SK-N-SH (cell line): ENCODE measurements at regions not wholly inside any gene's neighbourhood (a gene's known extent, or its start where the extent isn't known, plus 50 kb on each side); places are given as distances from the start of the nearest gene placed in this dataset.

ENCODE experiments used
- CTCF ChIA-PET: fragments of 300-600, 350-600 bp; formaldehyde crosslinking; extraction: SDS; loops from one replicate; lab custom pipeline; 2021; lab: Yijun Ruan, JAX
- POLR2A ChIA-PET: fragments of 350-600 bp; sonication (Branson Sonifier 250); formaldehyde crosslinking; extraction: SDS; loops from one replicate; lab custom pipeline; 2020; ENCODE audit warnings: antibody characterized with exemption, inconsistent platforms; lab: Yijun Ruan, JAX
- DNase-seq: peaks from one replicate; pipeline ENCODE4 v3.0.0; 2012
- H2AFZ ChIP-seq: fragments of 200-600 bp; sonication (generic); 2 replicates; pipeline ENCODE4 v1.8.1; 2016; ENCODE audit warnings: antibody characterized with exemption, mild to moderate bottlenecking, low read depth
- H3F3A ChIP-seq: fragments of 200-600 bp; sonication (generic); replicated peaks from 2 replicates; pipeline ENCODE3; 2016; ENCODE audit warnings: antibody characterized with exemption, mild to moderate bottlenecking; ENCODE audit not compliant: insufficient read depth
- H3K27ac ChIP-seq, 2 experiments: fragments of 200-500 bp in 1 of 2; fragments of 200-600 bp in 1 of 2; sonication (Bioruptor generic) in 1 of 2; sonication (generic), shearing (Covaris generic) in 1 of 2; 2 replicates each; pipeline versions ENCODE4 v1.5.1 to v1.6.1; 2014 to 2016; ENCODE audit warnings: low read depth in 2 of 2, inconsistent platforms in 1 of 2, low read length in 1 of 2, mild to moderate bottlenecking in 1 of 2, mixed read lengths in 1 of 2
- H3K27me3 ChIP-seq: fragments of 200-600 bp; sonication (generic), shearing (Covaris generic); 2 replicates; pipeline ENCODE4 v1.6.1; 2016; ENCODE audit warnings: mixed run types; ENCODE audit not compliant: insufficient read depth
- H3K36me3 ChIP-seq, 2 experiments: fragments of 200-500 bp in 1 of 2; fragments of 200-600 bp in 1 of 2; sonication (Bioruptor generic) in 1 of 2; sonication (generic) in 1 of 2; replicated peaks in 1 of 2; 2 replicates each; pipeline versions ENCODE3 to v1.5.1; 2014 to 2016; ENCODE audit warnings: low read length in 1 of 2, mild to moderate bottlenecking in 1 of 2; ENCODE audit not compliant: insufficient read depth in 2 of 2, control insufficient read depth in 1 of 2
- H3K4me1 ChIP-seq, 2 experiments: fragments of 200-500 bp in 1 of 2; fragments of 200-600 bp in 1 of 2; sonication (Bioruptor generic) in 1 of 2; sonication (generic), shearing (Covaris generic) in 1 of 2; 2 replicates each; pipeline versions ENCODE4 v1.5.1 to v1.6.1; 2014 to 2016; ENCODE audit warnings: low read depth in 1 of 2, low read length in 1 of 2, mixed run types in 1 of 2; ENCODE audit not compliant: insufficient read depth in 2 of 2, control insufficient read depth in 1 of 2
- H3K4me2 ChIP-seq: fragments of 200-600 bp; sonication (generic), shearing (Covaris generic); 2 replicates; pipeline ENCODE4 v1.6.1; 2017; ENCODE audit warnings: mixed run types
- H3K4me3 ChIP-seq, 2 experiments: fragments of 200-500 bp in 1 of 2; fragments of 200-600 bp in 1 of 2; sonication (Bioruptor generic) in 1 of 2; sonication (generic), shearing (Covaris generic) in 1 of 2; 2 replicates each; pipeline versions ENCODE4 v1.5.1 to v1.8.1; 2014 to 2016; ENCODE audit warnings: low read depth in 2 of 2, inconsistent platforms in 1 of 2, low read length in 1 of 2, mild to moderate bottlenecking in 1 of 2, mixed read lengths in 1 of 2, moderate library complexity in 1 of 2
- H3K79me2 ChIP-seq: fragments of 200-600 bp; sonication (generic); 2 replicates; pipeline ENCODE4 v1.8.1; 2017; ENCODE audit warnings: mild to moderate bottlenecking; ENCODE audit not compliant: insufficient read depth
- H3K9ac ChIP-seq: fragments of 200-600 bp; sonication (generic); 2 replicates; pipeline ENCODE4 v1.6.1; 2017; ENCODE audit warnings: mixed run types
- H3K9me2 ChIP-seq: fragments of 200-600 bp; sonication (generic); 2 replicates; pipeline ENCODE4 v1.6.1; 2017; ENCODE audit warnings: mixed run types
- H3K9me3 ChIP-seq: fragments of 200-600 bp; sonication (generic); 2 replicates; pipeline ENCODE4 v1.6.1; 2017; ENCODE audit warnings: mixed run types, mild to moderate bottlenecking, moderate library complexity
- H4K20me1 ChIP-seq: fragments of 200-600 bp; sonication (generic); 2 replicates; pipeline ENCODE4 v1.6.1; 2017; ENCODE audit warnings: mild to moderate bottlenecking, mixed run types; ENCODE audit not compliant: insufficient read depth
- CHD2 ChIP-seq: fragments of 150-350 bp; IDR thresholded peaks from 2 replicates; pipeline ENCODE4 v1.6.1; 2018; ENCODE audit warnings: low read length; ENCODE audit not compliant: partially characterized antibody
- FOSL2 ChIP-seq: IDR thresholded peaks from 2 replicates; pipeline ENCODE4 v1.4.0; 2012; ENCODE audit warnings: low read depth, mild to moderate bottlenecking, moderate library complexity, borderline replicate concordance
- FOXJ3 ChIP-seq: sonication (generic); formaldehyde crosslinking; IDR thresholded peaks from 2 replicates; pipeline ENCODE4 v1.5.1; 2020; ENCODE audit warnings: mild to moderate bottlenecking, missing genetic modification reagents
- GABPA ChIP-seq: IDR thresholded peaks from 2 replicates; pipeline ENCODE4 v1.4.0; 2012; ENCODE audit warnings: low read depth, mild to moderate bottlenecking
- MAX ChIP-seq: IDR thresholded peaks from 2 replicates; pipeline ENCODE4 v1.4.0; 2012; ENCODE audit warnings: low read depth
- MXI1 ChIP-seq: IDR thresholded peaks from 2 replicates; pipeline ENCODE4 v1.6.1; 2012; ENCODE audit warnings: mild to moderate bottlenecking, low read depth, low read length, improper control_type of control experiment
- NFIC ChIP-seq: IDR thresholded peaks from 2 replicates; pipeline ENCODE4 v1.4.0; 2012; ENCODE audit warnings: borderline replicate concordance
- PBX3 ChIP-seq: IDR thresholded peaks from 2 replicates; pipeline ENCODE4; 2012
- POLR2AphosphoS5 ChIP-seq: IDR thresholded peaks from 2 replicates; pipeline ENCODE4 v1.6.1; 2012; ENCODE audit warnings: low read depth, low read length
- RAD21 ChIP-seq: IDR thresholded peaks from 2 replicates; pipeline ENCODE4 v1.6.1; 2012; ENCODE audit warnings: mild to moderate bottlenecking, low read length
- RCOR1 ChIP-seq: fragments of 150-350 bp; IDR thresholded peaks from 2 replicates; pipeline ENCODE4 v1.6.1; 2017; ENCODE audit warnings: antibody characterized with exemption, low read length
- RXRA ChIP-seq: IDR thresholded peaks from 2 replicates; pipeline ENCODE4 v1.4.0; 2012; ENCODE audit warnings: low read depth, mild to moderate bottlenecking, borderline replicate concordance
- SIN3A ChIP-seq: IDR thresholded peaks from 2 replicates; pipeline ENCODE4 v1.6.1; 2012; ENCODE audit warnings: low read depth, mild to moderate bottlenecking, low read length, moderate library complexity, borderline replicate concordance
- TCF12 ChIP-seq: IDR thresholded peaks from 2 replicates; pipeline ENCODE4 v1.4.0; 2012
- USF1 ChIP-seq: IDR thresholded peaks from 2 replicates; pipeline ENCODE4 v1.4.0; 2012; ENCODE audit warnings: low read depth, borderline replicate concordance
- USF2 ChIP-seq: fragments of 150-350 bp; IDR thresholded peaks from 2 replicates; pipeline ENCODE4 v1.6.1; 2017; ENCODE audit warnings: antibody characterized with exemption, low read length, low read depth, borderline replicate concordance
- TF ChIP-seq, protein P1 (sequence below): fragments of 150-350 bp; IDR thresholded peaks from 2 replicates; pipeline ENCODE4 v1.6.1; 2016; ENCODE audit warnings: mild to moderate bottlenecking, low read depth, low read length

- TF ChIP-seq FOXJ3 (CRISPR knock-in tag), result no peak
- TF ChIP-seq, all 33 proteins: peak for 0
Measured at GRCh38 chr13:64305246-64305645, 2889.6 kb upstream of the PCDH20 start (continued).

DNA sequence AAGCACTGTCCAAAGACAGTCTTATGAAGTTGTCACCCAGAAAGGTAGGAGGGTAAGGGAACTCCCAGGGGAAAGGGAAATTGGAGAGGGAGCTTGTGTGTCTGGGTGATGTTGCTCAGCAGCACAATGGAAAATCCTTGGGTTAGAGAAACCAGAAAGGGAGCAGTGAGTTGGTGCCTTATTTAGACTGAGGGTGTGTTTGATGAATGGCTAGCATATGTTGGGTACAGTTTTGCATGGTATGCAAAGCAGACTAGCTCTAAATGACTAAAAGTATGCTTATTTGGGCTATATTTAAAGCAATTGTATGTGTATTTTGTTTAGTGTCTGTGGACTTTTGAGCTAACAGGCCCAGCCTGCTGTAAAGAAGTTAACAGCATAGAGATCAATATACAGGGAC lies 2884.6 kb upstream of the PCDH20 start:
- Histone ChIP-seq H3K79me2 (no peaks in the 10 kb centered on the region), H3F3A (no peaks in the 10 kb centered on the region), H3K27ac (no peak overlapping the region), H3K4me3 (no peak overlapping the region), H3K27me3 (no peaks in the 10 kb centered on the region), H3K4me1 (no peaks in the 10 kb centered on the region; a peak in 1 of 4 replicates), H3K9ac (no peak overlapping the region), H3K4me2 (no peak overlapping the region), H3K9me3 (no peaks in the 10 kb centered on the region), H3K36me3 (no peaks in the 10 kb centered on the region), H2AFZ (no peak overlapping the region), H3K9me2 (no peaks in the 10 kb centered on the region; the same call in 1 of the 2 replicates), H4K20me1 (no peaks in the 10 kb centered on the region)
- ChIA-PET CTCF (no interaction called here), POLR2A (no interaction called here)
- no peak for TF ChIP-seq POLR2AphosphoS5
- no peak for TF ChIP-seq USF2
- no peak for TF ChIP-seq CHD2
- no peak for TF ChIP-seq MAX
- no peak for TF ChIP-seq MXI1
- no peak for TF ChIP-seq USF1
- no peak for TF ChIP-seq FOXJ3 (CRISPR knock-in tag)
- no peak for TF ChIP-seq RXRA
- TF ChIP-seq, protein P1, sequence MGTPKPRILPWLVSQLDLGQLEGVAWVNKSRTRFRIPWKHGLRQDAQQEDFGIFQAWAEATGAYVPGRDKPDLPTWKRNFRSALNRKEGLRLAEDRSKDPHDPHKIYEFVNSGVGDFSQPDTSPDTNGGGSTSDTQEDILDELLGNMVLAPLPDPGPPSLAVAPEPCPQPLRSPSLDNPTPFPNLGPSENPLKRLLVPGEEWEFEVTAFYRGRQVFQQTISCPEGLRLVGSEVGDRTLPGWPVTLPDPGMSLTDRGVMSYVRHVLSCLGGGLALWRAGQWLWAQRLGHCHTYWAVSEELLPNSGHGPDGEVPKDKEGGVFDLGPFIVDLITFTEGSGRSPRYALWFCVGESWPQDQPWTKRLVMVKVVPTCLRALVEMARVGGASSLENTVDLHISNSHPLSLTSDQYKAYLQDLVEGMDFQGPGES, result no peak
- no peak for TF ChIP-seq FOSL2
- no peak for TF ChIP-seq TCF12
- no peak for TF ChIP-seq SIN3A
- TF ChIP-seq NFIC, result no peak
- TF ChIP-seq PBX3, result no peak
- no peak for TF ChIP-seq RCOR1
- TF ChIP-seq GABPA, result no peak
- no peak for TF ChIP-seq RAD21
- no peak for DNase-seq
